ENCODE measurements at regions not wholly inside any gene's neighbourhood (a gene's known extent, or its start where the extent isn't known, plus 50 kb on each side); places are given as distances from the start of the nearest gene placed in this dataset.

DNA sequence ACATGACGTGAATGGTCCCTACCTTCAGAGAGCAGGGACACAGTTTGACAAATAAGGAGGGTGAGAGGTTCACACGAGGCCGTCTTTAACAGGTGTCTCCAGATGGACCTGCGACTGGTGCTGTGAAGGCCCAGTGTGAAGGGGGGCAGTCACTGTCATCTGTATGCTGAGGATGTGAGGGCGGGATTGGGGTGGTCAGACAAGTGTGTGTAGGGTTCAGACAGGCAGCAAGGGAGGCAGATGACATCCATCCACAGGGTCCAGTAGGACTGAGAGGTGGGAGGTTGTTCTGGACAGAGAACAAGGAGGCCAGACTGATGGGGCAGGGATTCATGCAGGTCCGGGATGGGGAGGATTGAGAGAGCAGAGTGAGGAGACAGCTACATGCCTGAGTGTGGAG is 232.6 kb upstream of the GPR26 start:
- no peaks in the 10 kb centered on the region for H3K27me3 ChIP-seq (ENCODE audit: insufficient read depth, low read length, poor library complexity, severe bottlenecking)
- H3F3A ChIP-seq (ENCODE audit: low read depth): no peaks in the 10 kb centered on the region
- no peak overlapping the region for H3K4me2 ChIP-seq (ENCODE audit: low read depth, low read length, poor library complexity, severe bottlenecking)
- H3K79me2 ChIP-seq (ENCODE audit: insufficient read depth, low read length): no peaks in the 10 kb centered on the region
- no peaks in the 10 kb centered on the region for H3K36me3 ChIP-seq (ENCODE audit: insufficient read depth, low read length)
- H2AFZ ChIP-seq (ENCODE audit: low read length): no peak overlapping the region
- no peak overlapping the region for H3K9ac ChIP-seq (ENCODE audit: low read depth, low read length, poor library complexity, severe bottlenecking)
- no peaks in the 10 kb centered on the region for H4K20me1 ChIP-seq (ENCODE audit: insufficient read depth, low read length, poor library complexity, severe bottlenecking)
- no peak overlapping the region for H3K4me3 ChIP-seq (ENCODE audit: low read length, poor library complexity, severe bottlenecking)
- H3K4me1 ChIP-seq (ENCODE audit: insufficient read depth, low read length, poor library complexity, severe bottlenecking): no peaks in the 10 kb centered on the region
- no peaks in the 10 kb centered on the region for H3K9me2 ChIP-seq (replicated peaks; ENCODE audit: low read depth, low read length)
- H3K9me3 ChIP-seq (ENCODE audit: insufficient read depth, low read depth, low read length): no peaks in the 10 kb centered on the region; the same call in 1 of the 2 replicates
- no peak for TF ChIP-seq EZH2phosphoT487 (IDR thresholded peaks at IDR 0.05; ENCODE audit: borderline replicate concordance)
- TF ChIP-seq, protein P1, sequence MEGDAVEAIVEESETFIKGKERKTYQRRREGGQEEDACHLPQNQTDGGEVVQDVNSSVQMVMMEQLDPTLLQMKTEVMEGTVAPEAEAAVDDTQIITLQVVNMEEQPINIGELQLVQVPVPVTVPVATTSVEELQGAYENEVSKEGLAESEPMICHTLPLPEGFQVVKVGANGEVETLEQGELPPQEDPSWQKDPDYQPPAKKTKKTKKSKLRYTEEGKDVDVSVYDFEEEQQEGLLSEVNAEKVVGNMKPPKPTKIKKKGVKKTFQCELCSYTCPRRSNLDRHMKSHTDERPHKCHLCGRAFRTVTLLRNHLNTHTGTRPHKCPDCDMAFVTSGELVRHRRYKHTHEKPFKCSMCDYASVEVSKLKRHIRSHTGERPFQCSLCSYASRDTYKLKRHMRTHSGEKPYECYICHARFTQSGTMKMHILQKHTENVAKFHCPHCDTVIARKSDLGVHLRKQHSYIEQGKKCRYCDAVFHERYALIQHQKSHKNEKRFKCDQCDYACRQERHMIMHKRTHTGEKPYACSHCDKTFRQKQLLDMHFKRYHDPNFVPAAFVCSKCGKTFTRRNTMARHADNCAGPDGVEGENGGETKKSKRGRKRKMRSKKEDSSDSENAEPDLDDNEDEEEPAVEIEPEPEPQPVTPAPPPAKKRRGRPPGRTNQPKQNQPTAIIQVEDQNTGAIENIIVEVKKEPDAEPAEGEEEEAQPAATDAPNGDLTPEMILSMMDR (conservative IDR thresholded peaks at IDR 0.05; ENCODE audit: low read length): no peak

GRCh38 chr10:123434435-123435039 is 231.6 kb upstream of the GPR26 start:
- Histone ChIP-seq H3K36me3 (ENCODE audit: insufficient read depth, low read length) (no peaks in the 10 kb centered on the region), H2AFZ (ENCODE audit: low read length) (no peak overlapping the region), H3K4me2 (ENCODE audit: low read depth, low read length, poor library complexity, severe bottlenecking) (no peak overlapping the region), H3K4me3 (ENCODE audit: low read length, poor library complexity, severe bottlenecking) (no peak overlapping the region), H3K4me1 (ENCODE audit: insufficient read depth, low read length, poor library complexity, severe bottlenecking) (no peaks in the 10 kb centered on the region), H3K9ac (ENCODE audit: low read depth, low read length, poor library complexity, severe bottlenecking) (no peak overlapping the region), H3K27me3 (ENCODE audit: insufficient read depth, low read length, poor library complexity, severe bottlenecking) (no peaks in the 10 kb centered on the region), H4K20me1 (ENCODE audit: insufficient read depth, low read length, poor library complexity, severe bottlenecking) (no peaks in the 10 kb centered on the region), H3K9me2 (replicated peaks; ENCODE audit: low read depth, low read length) (no peaks in the 10 kb centered on the region), H3K79me2 (ENCODE audit: insufficient read depth, low read length) (no peaks in the 10 kb centered on the region), H3F3A (ENCODE audit: low read depth) (no peaks in the 10 kb centered on the region), H3K9me3 (ENCODE audit: insufficient read depth, low read depth, low read length) (no peaks in the 10 kb centered on the region; the same call in 1 of the 2 replicates)
- TF ChIP-seq, protein P1 (conservative IDR thresholded peaks at IDR 0.05; ENCODE audit: low read length): no peak
- TF ChIP-seq EZH2phosphoT487 (IDR thresholded peaks at IDR 0.05; ENCODE audit: borderline replicate concordance): no peak

DNA sequence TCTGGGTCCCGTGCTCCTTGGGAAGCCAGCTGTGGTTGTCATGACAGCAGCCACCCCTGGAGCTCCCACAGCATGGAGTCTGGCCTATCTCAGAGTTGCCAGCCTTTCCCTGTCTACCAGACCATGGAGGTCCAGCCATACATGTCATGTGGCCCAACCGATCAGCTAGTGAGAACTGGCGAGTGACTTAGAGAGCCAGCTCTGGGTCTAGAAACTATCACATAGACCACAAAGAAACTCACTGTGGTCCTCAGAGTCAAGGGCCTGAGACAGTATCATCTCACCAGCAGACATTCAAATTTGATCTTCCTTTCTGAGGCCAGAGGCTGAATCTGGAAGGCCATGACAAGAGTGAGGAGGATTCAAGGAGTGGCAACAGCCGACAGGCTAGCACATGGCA is 223.3 kb upstream of the GPR26 start:
- TF ChIP-seq, protein P1 (conservative IDR thresholded peaks at IDR 0.05; ENCODE audit: low read length): no peak
- no peak for TF ChIP-seq EZH2phosphoT487 (IDR thresholded peaks at IDR 0.05; ENCODE audit: borderline replicate concordance)
- H3K4me2 ChIP-seq (ENCODE audit: low read depth, low read length, poor library complexity, severe bottlenecking): no peak overlapping the region

More for the DNA sequence above, 223.3 kb upstream of the GPR26 start:
- Histone ChIP-seq H3K36me3 (ENCODE audit: insufficient read depth, low read length) (no peaks in the 10 kb centered on the region), H2AFZ (ENCODE audit: low read length) (no peak overlapping the region), H3K79me2 (ENCODE audit: insufficient read depth, low read length) (no peaks in the 10 kb centered on the region), H4K20me1 (ENCODE audit: insufficient read depth, low read length, poor library complexity, severe bottlenecking) (no peaks in the 10 kb centered on the region), H3K4me1 (ENCODE audit: insufficient read depth, low read length, poor library complexity, severe bottlenecking) (no peaks in the 10 kb centered on the region), H3F3A (ENCODE audit: low read depth) (no peaks in the 10 kb centered on the region), H3K9ac (ENCODE audit: low read depth, low read length, poor library complexity, severe bottlenecking) (no peak overlapping the region), H3K27me3 (ENCODE audit: insufficient read depth, low read length, poor library complexity, severe bottlenecking) (no peaks in the 10 kb centered on the region), H3K4me3 (ENCODE audit: low read length, poor library complexity, severe bottlenecking) (no peak overlapping the region), H3K9me3 (ENCODE audit: insufficient read depth, low read depth, low read length) (no peaks in the 10 kb centered on the region; the same call in 1 of the 2 replicates), H3K9me2 (replicated peaks; ENCODE audit: low read depth, low read length) (no peaks in the 10 kb centered on the region)
